ENCODE measurements at regions not wholly inside any gene's neighbourhood (a gene's known extent, or its start where the extent isn't known, plus 50 kb on each side); places are given as distances from the start of the nearest gene placed in this dataset.

DNA sequence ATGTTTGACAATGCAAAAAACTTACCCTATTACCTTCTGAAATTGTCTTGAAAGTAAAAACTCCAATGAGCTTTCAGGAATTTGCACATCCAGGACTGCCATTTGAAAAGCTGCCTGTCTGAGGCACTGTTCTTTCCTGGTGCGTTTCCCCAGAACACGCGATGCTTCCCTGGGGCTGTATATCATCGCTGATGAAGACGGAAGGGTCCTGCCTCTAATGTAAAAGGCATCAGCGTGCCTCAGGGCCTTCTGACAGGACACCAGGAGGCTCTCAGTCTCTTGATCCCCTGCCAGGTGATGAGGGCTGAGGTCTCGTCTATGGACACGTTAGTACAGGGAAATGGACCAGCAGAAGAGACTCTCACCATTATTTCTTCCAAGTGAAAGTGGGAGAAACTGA is 296.8 kb downstream of the EFNB2 start:
- Histone ChIP-seq H3K36me3 (no peaks in the 10 kb centered on the region), H3K4me1 (no peaks in the 10 kb centered on the region), H3K27me3 (no peaks in the 10 kb centered on the region), H3K4me3 (no peak overlapping the region), H3K9me3 (no peaks in the 10 kb centered on the region), H3K27ac (no peak overlapping the region)
- no peak for TF ChIP-seq CTCF (IDR thresholded peaks at IDR 0.05)
- no peak for DNase-seq (ENCODE audit: low spot score)

DNA sequence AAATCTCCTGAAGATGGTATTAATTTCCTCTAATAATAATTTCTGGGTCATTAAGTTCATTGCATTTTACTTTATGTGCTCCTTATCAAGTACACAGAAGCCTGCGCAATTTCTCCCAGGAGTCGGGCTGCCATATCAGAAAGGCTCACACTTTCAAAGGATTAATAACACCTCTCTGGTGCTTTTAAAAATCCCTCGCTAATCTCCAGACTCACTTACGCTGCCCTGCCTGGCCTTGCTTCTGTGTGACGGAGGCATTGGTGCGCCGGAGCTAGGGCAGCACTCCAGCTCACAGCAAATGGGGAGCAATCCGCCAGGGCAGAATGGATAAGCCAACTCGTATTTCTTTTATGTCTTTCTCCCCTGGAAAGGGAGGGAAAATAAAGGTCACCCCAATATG is 300.8 kb downstream of the EFNB2 start:
- no peak overlapping the region for H3K4me3 ChIP-seq
- H3K27ac ChIP-seq = no peak overlapping the region
- H3K36me3 ChIP-seq = no peaks in the 10 kb centered on the region
- no peaks in the 10 kb centered on the region for H3K27me3 ChIP-seq
- no peaks in the 10 kb centered on the region for H3K4me1 ChIP-seq
- H3K9me3 ChIP-seq = no peaks in the 10 kb centered on the region
- no peak for DNase-seq (ENCODE audit: low spot score)
- TF ChIP-seq CTCF (IDR thresholded peaks at IDR 0.05) = no peak

DNA sequence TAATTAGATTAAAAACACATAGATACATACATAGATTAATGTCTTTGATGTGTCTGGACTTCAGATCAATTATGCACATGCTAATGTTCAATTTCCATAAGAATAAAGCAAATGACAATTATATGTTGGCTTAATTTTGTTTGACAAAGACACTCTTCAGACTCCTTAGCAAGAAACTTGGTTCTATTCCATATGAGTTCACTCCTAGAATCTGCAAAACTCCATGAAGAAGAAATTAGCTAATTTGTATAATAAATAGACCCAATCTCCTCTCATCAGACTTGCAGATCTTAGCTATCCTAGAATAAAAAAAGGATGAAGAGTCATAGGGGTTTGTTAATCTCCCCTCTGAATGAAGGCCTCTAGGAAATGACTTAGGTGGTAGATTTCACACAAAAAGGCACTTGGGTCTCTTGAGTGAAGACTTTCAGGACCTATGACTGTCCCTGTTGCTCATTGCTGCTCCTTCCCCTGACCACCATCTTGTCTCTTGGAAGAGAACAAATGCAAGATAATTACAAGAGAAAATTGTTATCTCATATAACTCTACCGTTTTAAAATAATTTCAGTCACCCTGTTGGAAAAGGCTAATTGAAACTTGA is 302.2 kb downstream of the EFNB2 start:
- Histone ChIP-seq H3K27ac (no peak overlapping the region), H3K4me3 (no peak overlapping the region), H3K36me3 (no peaks in the 10 kb centered on the region), H3K9me3 (no peaks in the 10 kb centered on the region), H3K4me1 (no peaks in the 10 kb centered on the region), H3K27me3 (no peaks in the 10 kb centered on the region)
- DNase-seq (ENCODE audit: low spot score) = no peak
- TF ChIP-seq CTCF (IDR thresholded peaks at IDR 0.05) = no peak

DNA sequence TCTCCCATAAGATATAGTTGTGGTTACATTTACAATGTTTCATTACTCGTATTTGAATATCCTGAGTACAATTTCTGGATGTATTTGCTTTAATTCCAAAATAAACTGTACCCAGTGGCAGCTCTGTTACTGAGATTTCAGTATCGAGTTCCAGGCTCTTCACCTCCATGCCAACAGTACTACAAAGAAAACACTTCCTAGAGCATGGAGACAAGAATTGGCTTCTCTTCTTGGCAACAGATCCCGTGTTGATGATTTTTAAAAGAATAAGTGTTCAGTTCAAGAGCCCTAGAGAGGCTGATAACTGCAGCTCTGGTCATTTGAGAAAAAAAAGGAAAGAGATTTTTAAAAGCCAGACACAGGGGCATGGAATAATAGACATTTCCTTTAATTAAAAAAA is 302.8 kb downstream of the EFNB2 start:
- Histone ChIP-seq H3K27ac (no peak overlapping the region), H3K4me3 (no peak overlapping the region), H3K27me3 (no peaks in the 10 kb centered on the region), H3K36me3 (no peaks in the 10 kb centered on the region), H3K9me3 (no peaks in the 10 kb centered on the region), H3K4me1 (no peaks in the 10 kb centered on the region)
- no peak for DNase-seq (ENCODE audit: low spot score)
- TF ChIP-seq CTCF (IDR thresholded peaks at IDR 0.05) = no peak

- H3K4me3 ChIP-seq = no peak overlapping the region
- DNase-seq (ENCODE audit: low spot score) = no peak
- no peaks in the 10 kb centered on the region for H3K9me3 ChIP-seq
- no peaks in the 10 kb centered on the region for H3K4me1 ChIP-seq
- H3K36me3 ChIP-seq = no peaks in the 10 kb centered on the region
- H3K27me3 ChIP-seq = no peaks in the 10 kb centered on the region
- no peak for TF ChIP-seq CTCF (IDR thresholded peaks at IDR 0.05)
- no peak overlapping the region for H3K27ac ChIP-seq
Measured at GRCh38 chr13:106230450-106230849, 305.0 kb downstream of the EFNB2 start.

- Histone ChIP-seq H3K4me3 (no peak overlapping the region), H3K36me3 (no peaks in the 10 kb centered on the region), H3K9me3 (no peaks in the 10 kb centered on the region), H3K27me3 (no peaks in the 10 kb centered on the region), H3K4me1 (no peaks in the 10 kb centered on the region), H3K27ac (no peak overlapping the region)
- TF ChIP-seq CTCF (IDR thresholded peaks at IDR 0.05) = no peak
- no peak for DNase-seq (ENCODE audit: low spot score)
Measured at GRCh38 chr13:106225126-106225525, 310.3 kb downstream of the EFNB2 start.

Data from right atrium auricular region (tissue), 2 donors.